ENCODE measurements at regions not wholly inside any gene's neighbourhood (a gene's known extent, or its start where the extent isn't known, plus 50 kb on each side); places are given as distances from the start of the nearest gene placed in this dataset.
A peak's percentile ranks its signal among the peaks of the same experiment; 100 is the strongest.
"Not testable (repeated sequence)": the region's sequence is repeated elsewhere in the genome, so short reads cannot be mapped to it uniquely, and the experiment has no call there.

GRCh38 chr2:234555616-234556249, 58.9 kb upstream of the ARL4C start:
- H3K4me3 ChIP-seq (ENCODE audit: low read depth, low read length) = no peak overlapping the region
- no peaks in the 10 kb centered on the region for H3K9me3 ChIP-seq (ENCODE audit: control insufficient read depth, insufficient read depth, low read depth, low read length)
- TF ChIP-seq ZNF335 (tag by site-specific recombination; conservative IDR thresholded peaks at IDR 0.05) = no peak
- H3K27ac ChIP-seq (ENCODE audit: extremely low read depth, low read depth, low read length) = no peak overlapping the region
- POLR2A ChIA-PET = no interaction called here
- CTCF ChIA-PET = interaction anchor here (0.6 to 2.6 kb wide), 5 partner anchors 8 to 811 kb away, joined by 3 to 20 read pairs (median 3); no protein-coding TSS in a partner anchor
- H3K4me1 ChIP-seq (ENCODE audit: control insufficient read depth, insufficient read depth, low read length) = no peaks in the 10 kb centered on the region
- H3K36me3 ChIP-seq (ENCODE audit: control insufficient read depth in 2 of 2, insufficient read depth in 1 of 2, low read length in 2 of 2) = no peaks in the 10 kb centered on the region

GRCh38 chr2:234555161-234555560, 58.3 kb upstream of the ARL4C start:
- no peaks in the 10 kb centered on the region for H3K4me1 ChIP-seq (ENCODE audit: control insufficient read depth, insufficient read depth, low read length)
- H3K27ac ChIP-seq (ENCODE audit: extremely low read depth, low read depth, low read length) = no peak overlapping the region
- CTCF ChIA-PET = interaction anchor here (0.6 kb wide), 1 partner anchor 811 kb away, joined by 3 read pairs; no protein-coding TSS in a partner anchor
- H3K9me3 ChIP-seq (ENCODE audit: control insufficient read depth, insufficient read depth, low read depth, low read length) = no peaks in the 10 kb centered on the region
- POLR2A ChIA-PET = no interaction called here
- TF ChIP-seq ZNF398 (tag by site-specific recombination; IDR thresholded peaks at IDR 0.05) = no peak
- TF ChIP-seq RBAK (tag by site-specific recombination; IDR thresholded peaks at IDR 0.05) = peak; percentile 94
- no peak for TF ChIP-seq ZNF426 (tag by site-specific recombination; IDR thresholded peaks at IDR 0.05)
- H3K4me3 ChIP-seq (ENCODE audit: low read depth, low read length) = no peak overlapping the region
- no peaks in the 10 kb centered on the region for H3K36me3 ChIP-seq (ENCODE audit: control insufficient read depth in 2 of 2, insufficient read depth in 1 of 2, low read length in 2 of 2)

GRCh38 chr2:234553223-234553622, 56.3 kb upstream of the ARL4C start:
- POLR2A ChIA-PET; H3K9me3 ChIP-seq (ENCODE audit: control insufficient read depth, insufficient read depth, low read depth, low read length); H3K27ac ChIP-seq (ENCODE audit: extremely low read depth, low read depth, low read length); H3K36me3 ChIP-seq (ENCODE audit: control insufficient read depth in 2 of 2, insufficient read depth in 1 of 2, low read length in 2 of 2); H3K4me3 ChIP-seq (ENCODE audit: low read depth, low read length); H3K4me1 ChIP-seq (ENCODE audit: control insufficient read depth, insufficient read depth, low read length): not testable (repeated sequence)
- CTCF ChIA-PET = interaction anchor here (0.6 to 1.2 kb wide), 3 partner anchors 282 to 554 kb away, joined by 3 to 5 read pairs (median 3); no protein-coding TSS in a partner anchor

GRCh38 chr2:234550511-234551107, 53.7 kb upstream of the ARL4C start:
- H3K36me3 ChIP-seq (ENCODE audit: control insufficient read depth in 2 of 2, insufficient read depth in 1 of 2, low read length in 2 of 2) = no peaks in the 10 kb centered on the region
- POLR2A ChIA-PET = interaction anchor here (0.6 to 0.7 kb wide), 2 partner anchors 548 to 562 kb away, joined by 3 read pairs; no protein-coding TSS in a partner anchor
- H3K27ac ChIP-seq (ENCODE audit: extremely low read depth, low read depth, low read length) = no peak overlapping the region
- CTCF ChIA-PET = interaction anchor here (0.6 to 3.7 kb wide), 14 partner anchors 16 to 569 kb away, joined by 3 to 24 read pairs (median 6); no protein-coding TSS in a partner anchor
- no peaks in the 10 kb centered on the region for H3K9me3 ChIP-seq (ENCODE audit: control insufficient read depth, insufficient read depth, low read depth, low read length)
- H3K4me1 ChIP-seq (ENCODE audit: control insufficient read depth, insufficient read depth, low read length) = no peaks in the 10 kb centered on the region
- no peak overlapping the region for H3K4me3 ChIP-seq (ENCODE audit: low read depth, low read length)
- TF ChIP-seq ZNF239 (tag by site-specific recombination; IDR thresholded peaks at IDR 0.05) (no peak), ELK4 (IDR thresholded peaks at IDR 0.05; ENCODE audit: borderline replicate concordance, low read depth, low read length) (no peak), ZSCAN4 (tag by site-specific recombination; IDR thresholded peaks at IDR 0.05) (no peak), MZF1 (tag by site-specific recombination; IDR thresholded peaks at IDR 0.05; ENCODE audit: borderline replicate concordance) (no peak), ZNF704 (tag by site-specific recombination; IDR thresholded peaks at IDR 0.05) (no peak), ZNF10 (tag by site-specific recombination; IDR thresholded peaks at IDR 0.05) (no peak), ZNF416 (tag by site-specific recombination; IDR thresholded peaks at IDR 0.05) (no peak), ZNF654 (tag by site-specific recombination; IDR thresholded peaks at IDR 0.05; ENCODE audit: low read depth) (peak; percentile 93), TCF7L2 (IDR thresholded peaks at IDR 0.05; ENCODE audit: borderline replicate concordance, low read depth, low read length) (no peak), GLIS2 (tag by site-specific recombination; IDR thresholded peaks at IDR 0.05) (no peak), REST (tag by site-specific recombination; IDR thresholded peaks at IDR 0.05) (no peak)

Data from HEK293 (cell line).